ELR (cell line): ENCODE measurements at regions not wholly inside any gene's neighbourhood (a gene's known extent, or its start where the extent isn't known, plus 50 kb on each side); places are given as distances from the start of the nearest gene placed in this dataset.
"Not testable (repeated sequence)": the region's sequence is repeated elsewhere in the genome, so short reads cannot be mapped to it uniquely, and the experiment has no call there.

Experiments
- DNase-seq: peaks from one replicate; pipeline ENCODE4 v3.0.0-alpha.2; 2015; ENCODE audit warnings: low read depth

- DNase-seq: no peak
These were observed 367.3 kb downstream of the UTRN start for GRCh38 chr6:144652292-144652891.

- no peak for DNase-seq
These were observed 368.9 kb downstream of the UTRN start for GRCh38 chr6:144653885-144654505.

GRCh38 chr6:144654506-144654905 lies 369.4 kb downstream of the UTRN start:
- no peak for DNase-seq

GRCh38 chr6:144655376-144655775 lies 370.2 kb downstream of the UTRN start:
- peak; percentile 60 for DNase-seq

- no peak for DNase-seq
These were observed 372.6 kb downstream of the UTRN start for GRCh38 chr6:144657691-144658090.

- no peak for DNase-seq
These were observed 374.4 kb downstream of the UTRN start for GRCh38 chr6:144659202-144660182.

GRCh38 chr6:144660561-144661115 lies 375.5 kb downstream of the UTRN start:
- no peak for DNase-seq

GRCh38 chr6:144661116-144661806 lies 376.1 kb downstream of the UTRN start:
- DNase-seq: peak; percentile 14

GRCh38 chr6:144662812-144663365 lies 377.8 kb downstream of the UTRN start:
- DNase-seq: no peak

GRCh38 chr6:144664281-144664680 lies 379.1 kb downstream of the UTRN start:
- no peak for DNase-seq

GRCh38 chr6:144664947-144665346 lies 379.8 kb downstream of the UTRN start:
- no peak for DNase-seq

GRCh38 chr6:144665932-144666450 lies 380.9 kb downstream of the UTRN start:
- no peak for DNase-seq

- DNase-seq: no peak
These were observed 381.6 kb downstream of the UTRN start for GRCh38 chr6:144666781-144667180.

- DNase-seq: no peak
These were observed 382.7 kb downstream of the UTRN start for GRCh38 chr6:144667532-144668503.

- not testable (repeated sequence) for DNase-seq
These were observed 385.1 kb downstream of the UTRN start for GRCh38 chr6:144670259-144670658.

GRCh38 chr6:144673807-144674206 lies 388.7 kb downstream of the UTRN start:
- DNase-seq: no peak

GRCh38 chr6:144675231-144675861 lies 390.2 kb downstream of the UTRN start:
- no peak for DNase-seq

- not testable (repeated sequence) for DNase-seq
These were observed 391.2 kb downstream of the UTRN start for GRCh38 chr6:144676310-144676709.

GRCh38 chr6:144677263-144677662 lies 392.1 kb downstream of the UTRN start:
- DNase-seq: not testable (repeated sequence)

GRCh38 chr6:144678844-144679243 lies 393.7 kb downstream of the UTRN start:
- no peak for DNase-seq
